ENCODE measurements at regions not wholly inside any gene's neighbourhood (a gene's known extent, or its start where the extent isn't known, plus 50 kb on each side); places are given as distances from the start of the nearest gene placed in this dataset.

- intact Hi-C loops (cut with micrococcal nuclease; ENCODE audit: unreplicated experiment): no loop called here
- Histone ChIP-seq H3K4me2 (ENCODE audit: low read length) (no peak overlapping the region), H4K20me1 (ENCODE audit: insufficient read depth, low read length) (no peaks in the 10 kb centered on the region), H3K9me2 (ENCODE audit: insufficient read depth, low read length) (no peaks in the 10 kb centered on the region), H2AFZ (ENCODE audit: low read length) (no peak overlapping the region), H3K4me1 (ENCODE audit: insufficient read depth, low read length, poor library complexity, severe bottlenecking) (no peaks in the 10 kb centered on the region), H3K27ac (ENCODE audit: low read depth, low read length, poor library complexity, severe bottlenecking) (no peak overlapping the region), H3K9me3 (ENCODE audit: low read length) (no peaks in the 10 kb centered on the region), H3K79me2 (ENCODE audit: insufficient read depth, low read depth, low read length) (no peaks in the 10 kb centered on the region), H3K4me3 (ENCODE audit: low read depth, low read length, poor library complexity, severe bottlenecking) (no peak overlapping the region), H3K36me3 (ENCODE audit: insufficient read depth, low read length) (no peaks in the 10 kb centered on the region)
- ChIA-PET POLR2A (interaction anchor here (0.8 kb wide), 1 partner anchor 10 kb away, joined by 4 read pairs; no protein-coding TSS in a partner anchor), CTCF (ENCODE audit: unreplicated experiment) (no interaction called here)
- TF ChIP-seq EZH2phosphoT487 (IDR thresholded peaks at IDR 0.05; ENCODE audit: borderline replicate concordance, low read depth, low read length) (no peak), CTCF (conservative IDR thresholded peaks at IDR 0.05; ENCODE audit: low read length) (no peak)
- no peak for DNase-seq (ENCODE audit: low spot score)
- no TSS peak for BruUV-seq (replicated peaks)
These were observed 1006.9 kb upstream of the PRMT6 start for GRCh38 chr1:106049595-106049994.

GRCh38 chr1:106055855-106056254 lies 1000.6 kb upstream of the PRMT6 start:
- Histone ChIP-seq H3K9me2 (ENCODE audit: insufficient read depth, low read length) (no peaks in the 10 kb centered on the region), H3K27ac (ENCODE audit: low read depth, low read length, poor library complexity, severe bottlenecking) (no peak overlapping the region), H3K79me2 (ENCODE audit: insufficient read depth, low read depth, low read length) (no peaks in the 10 kb centered on the region), H3K36me3 (ENCODE audit: insufficient read depth, low read length) (no peaks in the 10 kb centered on the region), H3K4me1 (ENCODE audit: insufficient read depth, low read length, poor library complexity, severe bottlenecking) (no peaks in the 10 kb centered on the region), H2AFZ (ENCODE audit: low read length) (no peak overlapping the region), H3K4me2 (ENCODE audit: low read length) (no peak overlapping the region), H4K20me1 (ENCODE audit: insufficient read depth, low read length) (no peaks in the 10 kb centered on the region), H3K4me3 (ENCODE audit: low read depth, low read length, poor library complexity, severe bottlenecking) (no peak overlapping the region), H3K9me3 (ENCODE audit: low read length) (no peaks in the 10 kb centered on the region)
- intact Hi-C loops (cut with micrococcal nuclease; ENCODE audit: unreplicated experiment): no loop called here
- DNase-seq (ENCODE audit: low spot score): peak; percentile 13
- CTCF ChIA-PET (ENCODE audit: unreplicated experiment): no interaction called here
- no TSS peak for BruUV-seq (replicated peaks)
- TF ChIP-seq CTCF (conservative IDR thresholded peaks at IDR 0.05; ENCODE audit: low read length): no peak
- TF ChIP-seq EZH2phosphoT487 (IDR thresholded peaks at IDR 0.05; ENCODE audit: borderline replicate concordance, low read depth, low read length): no peak
- POLR2A ChIA-PET: interaction anchor here (0.6 kb wide), 1 partner anchor 720 kb away, joined by 3 read pairs; no protein-coding TSS in a partner anchor

DNA sequence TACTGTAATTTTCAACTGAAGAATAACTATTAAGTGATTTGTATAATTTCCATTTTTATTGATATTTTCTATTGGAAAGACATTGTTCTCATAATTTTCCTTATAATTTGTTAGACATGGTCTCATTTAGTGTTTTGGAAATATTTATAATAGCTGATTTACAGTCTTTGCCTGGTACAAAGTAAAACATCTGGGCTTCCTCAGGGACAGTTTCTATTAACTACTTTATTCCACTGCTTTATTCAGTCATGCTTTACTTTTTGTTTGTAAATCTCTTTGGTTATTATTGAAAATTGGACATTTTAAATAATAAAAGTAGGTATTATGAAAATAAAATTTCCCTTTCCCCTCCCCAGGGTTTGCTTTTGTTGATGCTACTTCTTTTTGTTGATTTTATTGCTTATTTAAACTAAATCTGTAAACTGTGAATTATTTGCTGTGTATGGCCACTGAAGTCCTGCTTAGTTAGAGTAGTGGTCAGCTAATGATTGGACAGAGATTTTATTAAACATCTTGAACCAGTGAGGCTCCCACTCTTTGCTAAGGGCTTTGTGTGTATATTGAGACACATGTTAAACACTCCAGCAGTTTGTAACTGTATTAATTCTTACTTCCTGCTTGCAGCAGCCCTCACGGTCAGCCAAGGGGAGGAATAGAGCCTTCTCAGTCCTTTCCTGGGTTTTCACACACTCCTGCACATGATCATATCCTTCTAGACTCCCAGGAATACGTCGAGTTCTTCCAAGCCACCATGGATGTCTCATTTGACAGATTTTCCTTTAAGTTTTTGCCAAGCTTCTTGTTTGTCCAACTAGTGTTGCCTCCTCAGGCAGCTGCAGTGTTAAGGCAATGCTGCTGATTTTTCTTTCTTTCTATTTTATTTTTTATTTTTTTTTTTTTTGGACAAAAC lies 994.6 kb upstream of the PRMT6 start:
- DNase-seq (ENCODE audit: low spot score): no peak
- H3K27ac ChIP-seq (ENCODE audit: low read depth, low read length, poor library complexity, severe bottlenecking): no peak overlapping the region
- POLR2A ChIA-PET: interaction anchor here (0.8 to 1.2 kb wide), 2 partner anchors 10 to 13 kb away, joined by 3 to 6 read pairs; no protein-coding TSS in a partner anchor
- no peaks in the 10 kb centered on the region for H4K20me1 ChIP-seq (ENCODE audit: insufficient read depth, low read length)
- CTCF ChIA-PET (ENCODE audit: unreplicated experiment): no interaction called here
- no peak for TF ChIP-seq EZH2phosphoT487 (IDR thresholded peaks at IDR 0.05; ENCODE audit: borderline replicate concordance, low read depth, low read length)
- no peak for TF ChIP-seq CTCF (conservative IDR thresholded peaks at IDR 0.05; ENCODE audit: low read length)
- H3K36me3 ChIP-seq (ENCODE audit: insufficient read depth, low read length): no peaks in the 10 kb centered on the region
- H2AFZ ChIP-seq (ENCODE audit: low read length): no peak overlapping the region
- no peaks in the 10 kb centered on the region for H3K79me2 ChIP-seq (ENCODE audit: insufficient read depth, low read depth, low read length)
- intact Hi-C loops (cut with micrococcal nuclease; ENCODE audit: unreplicated experiment): no loop called here
- H3K4me3 ChIP-seq (ENCODE audit: low read depth, low read length, poor library complexity, severe bottlenecking): no peak overlapping the region
- no TSS peak for BruUV-seq (replicated peaks)
- no peaks in the 10 kb centered on the region for H3K9me3 ChIP-seq (ENCODE audit: low read length)
- H3K9me2 ChIP-seq (ENCODE audit: insufficient read depth, low read length): no peaks in the 10 kb centered on the region
- H3K4me1 ChIP-seq (ENCODE audit: insufficient read depth, low read length, poor library complexity, severe bottlenecking): no peaks in the 10 kb centered on the region
- H3K4me2 ChIP-seq (ENCODE audit: low read length): no peak overlapping the region

Data from OCI-LY7 (cell line).